Natural killer cell treated with Interleukin-12 subunit alpha and Interleukin-12 subunit beta and Interleukin-15 and Interleukin-18, amount 100 ng/mL, for 72 hours (primary cell): ENCODE measurements at regions not wholly inside any gene's neighbourhood (a gene's known extent, or its start where the extent isn't known, plus 50 kb on each side); places are given as distances from the start of the nearest gene placed in this dataset.

Experiments used
- ATAC-seq, 2 donors: fragments of 150-1000 bp; cut with Tn5 transposase in 1 of 2; sonication (Bioruptor Pico), chemical (Tn5 transposase) in 1 of 2; 2 replicates each; pipeline ENCODE4 v1.10.0; 2021
- DNase-seq: peaks from one replicate; pipeline ENCODE4 v3.0.0; 2022; ENCODE audit warnings: low spot score
- H3K27ac Mint-ChIP-seq, 2 donors: 1 replicate in 1 of 2; 2 replicates in 1 of 2; pipeline ENCODE4 v1.8.0; 2022; ENCODE audit warnings: mixed read lengths in 2 of 2, mild to moderate bottlenecking in 1 of 2, moderate library complexity in 1 of 2
- H3K27me3 Mint-ChIP-seq, 2 donors: 1 replicate in 1 of 2; 2 replicates in 1 of 2; pipeline ENCODE4 v1.8.0; 2022; ENCODE audit warnings: mixed read lengths in 2 of 2
- H3K36me3 Mint-ChIP-seq: one replicate; pipeline ENCODE4 v1.8.0; 2022; ENCODE audit warnings: mixed read lengths
- H3K4me1 Mint-ChIP-seq, 2 donors: 1 replicate in 1 of 2; 2 replicates in 1 of 2; pipeline ENCODE4 v1.8.0; 2022; ENCODE audit warnings: low read depth in 2 of 2, mixed read lengths in 2 of 2, mild to moderate bottlenecking in 1 of 2
- H3K4me3 Mint-ChIP-seq: one replicate; pipeline ENCODE4 v1.8.0; 2022; ENCODE audit warnings: mixed read lengths
- H3K9me3 Mint-ChIP-seq: 2 replicates; pipeline ENCODE4 v1.8.0; 2022; ENCODE audit warnings: mixed read lengths

DNA sequence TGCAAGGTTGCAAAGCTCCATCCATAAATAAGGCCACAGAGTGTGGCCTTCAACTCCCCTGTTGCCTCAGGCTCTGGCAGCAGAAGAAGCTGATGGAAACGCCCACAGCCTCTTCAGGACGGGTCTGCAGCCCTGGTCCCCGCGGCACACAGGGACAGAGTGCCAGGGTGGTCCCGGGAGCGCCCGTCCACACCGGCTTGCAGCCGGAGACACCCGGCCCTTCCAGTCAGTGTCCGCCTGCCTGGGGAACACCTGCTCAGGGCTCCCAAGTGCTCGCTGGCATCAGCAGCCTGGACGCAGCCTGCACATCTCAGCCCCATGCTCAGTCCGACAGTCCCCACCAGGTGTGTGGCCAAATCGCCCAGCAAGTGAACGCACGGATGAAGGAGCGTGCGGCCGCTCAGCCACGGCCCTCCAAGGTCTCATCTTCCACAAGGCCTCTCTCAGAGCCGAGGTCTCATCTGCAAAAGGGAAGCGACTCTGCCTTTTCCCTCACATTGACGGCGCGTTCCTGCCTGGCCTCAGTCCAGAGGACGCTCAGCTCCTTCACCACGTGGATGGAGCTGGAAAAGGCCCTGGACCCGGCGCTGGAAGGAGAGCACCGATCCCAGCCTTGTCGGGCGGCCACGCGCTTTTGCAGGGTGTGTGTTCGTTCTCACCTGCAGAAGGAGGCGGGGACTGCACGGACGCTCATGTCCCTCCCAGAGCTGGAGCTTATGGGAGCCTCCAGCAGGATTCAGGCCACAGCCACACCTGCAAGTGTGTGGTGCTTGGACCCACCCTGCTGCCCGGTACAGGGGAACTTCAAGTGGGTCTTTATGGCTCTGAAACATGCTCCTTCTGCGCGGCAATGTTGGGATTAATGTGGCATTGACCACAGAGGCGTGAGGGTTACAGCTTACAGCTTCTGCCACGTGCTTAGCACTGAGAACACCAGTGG is 180.4 kb downstream of the DLL1 start:
- DNase-seq (peak; percentile 34), ATAC-seq (no peak)
- H3K4me3 Mint-ChIP-seq = no peak overlapping the region
- H3K36me3 Mint-ChIP-seq = peaks cover 6% of the 10 kb centered on the region
- H3K27ac Mint-ChIP-seq = no peak overlapping the region
- H3K4me1 Mint-ChIP-seq = peaks cover 15 to 16% of the 10 kb centered on the region in 2 donors
- H3K27me3 Mint-ChIP-seq = peaks cover 16 to 27% of the 10 kb centered on the region in 2 donors
- no peaks in the 10 kb centered on the region for H3K9me3 Mint-ChIP-seq

DNA sequence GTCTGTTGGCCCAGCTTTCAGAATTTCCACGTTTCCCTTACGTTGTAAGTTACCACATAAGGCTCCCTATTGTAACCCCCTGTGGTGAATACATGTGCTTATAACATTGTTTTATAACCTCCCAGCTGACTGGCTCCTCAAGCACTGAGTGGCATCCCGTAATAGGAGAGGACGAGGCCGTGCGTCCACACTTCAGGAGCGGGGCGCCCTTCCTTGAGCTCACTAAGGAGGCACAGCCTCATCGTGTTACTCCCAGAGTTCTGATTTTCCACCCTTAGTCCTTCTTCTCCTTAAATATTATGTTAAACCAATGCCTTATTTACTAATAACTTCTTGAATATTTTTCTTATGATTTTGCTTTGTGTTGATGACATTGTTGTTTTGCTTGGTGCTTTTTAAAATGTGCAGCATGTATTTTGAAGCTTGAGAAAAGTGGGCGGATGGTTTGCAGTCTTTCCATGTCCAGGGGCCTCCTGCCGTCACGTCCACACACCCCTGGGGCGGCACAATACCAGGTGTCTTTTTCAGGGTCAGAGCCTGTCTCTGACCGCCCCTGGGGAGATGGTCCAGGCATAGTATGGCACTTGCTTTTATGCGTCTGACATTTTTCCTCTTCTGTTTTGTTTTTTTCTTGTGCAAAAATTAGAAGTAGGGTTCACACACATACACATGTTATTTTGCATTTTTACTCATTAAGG is 181.8 kb downstream of the DLL1 start:
- Mint-ChIP-seq H3K36me3 (peaks cover 12% of the 10 kb centered on the region), H3K9me3 (no peaks in the 10 kb centered on the region), H3K4me1 (peaks cover 9 to 12% of the 10 kb centered on the region in 2 donors), H3K4me3 (no peak overlapping the region), H3K27me3 (peaks cover 8 to 25% of the 10 kb centered on the region in 2 donors), H3K27ac (peak overlapping the region in 1 of 2 donors; percentile 37)
- ATAC-seq = no peak
- DNase-seq = no peak

DNA sequence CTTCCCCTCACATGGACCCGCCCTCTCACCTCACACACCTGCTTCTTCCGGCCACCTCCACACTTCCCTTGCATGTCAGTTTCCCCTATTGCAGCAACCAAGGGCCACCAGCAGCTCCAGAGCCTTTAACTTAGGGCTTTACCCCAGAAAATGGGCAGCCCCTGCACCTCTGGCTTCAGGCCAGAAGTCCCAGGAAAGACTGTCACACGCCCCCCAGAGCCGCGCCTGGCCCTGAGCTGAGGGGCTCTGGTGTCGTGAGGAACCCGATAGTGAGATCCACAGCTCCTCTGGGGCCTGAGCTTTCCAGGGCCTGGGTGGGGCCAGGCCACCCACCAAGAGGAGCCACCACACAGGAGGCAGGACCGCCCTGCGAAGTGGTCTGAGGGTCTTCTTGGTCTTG is 182.4 kb downstream of the DLL1 start:
- peaks cover 12% of the 10 kb centered on the region for H3K36me3 Mint-ChIP-seq
- DNase-seq = peak; percentile 40
- no peak overlapping the region for H3K4me3 Mint-ChIP-seq
- H3K9me3 Mint-ChIP-seq = no peaks in the 10 kb centered on the region
- peaks cover 6 to 19% of the 10 kb centered on the region in 2 donors for H3K27me3 Mint-ChIP-seq
- ATAC-seq = no peak
- peaks cover 6 to 8% of the 10 kb centered on the region in 2 donors for H3K4me1 Mint-ChIP-seq
- H3K27ac Mint-ChIP-seq = peak overlapping the region in 1 of 2 donors; percentile 52

DNA sequence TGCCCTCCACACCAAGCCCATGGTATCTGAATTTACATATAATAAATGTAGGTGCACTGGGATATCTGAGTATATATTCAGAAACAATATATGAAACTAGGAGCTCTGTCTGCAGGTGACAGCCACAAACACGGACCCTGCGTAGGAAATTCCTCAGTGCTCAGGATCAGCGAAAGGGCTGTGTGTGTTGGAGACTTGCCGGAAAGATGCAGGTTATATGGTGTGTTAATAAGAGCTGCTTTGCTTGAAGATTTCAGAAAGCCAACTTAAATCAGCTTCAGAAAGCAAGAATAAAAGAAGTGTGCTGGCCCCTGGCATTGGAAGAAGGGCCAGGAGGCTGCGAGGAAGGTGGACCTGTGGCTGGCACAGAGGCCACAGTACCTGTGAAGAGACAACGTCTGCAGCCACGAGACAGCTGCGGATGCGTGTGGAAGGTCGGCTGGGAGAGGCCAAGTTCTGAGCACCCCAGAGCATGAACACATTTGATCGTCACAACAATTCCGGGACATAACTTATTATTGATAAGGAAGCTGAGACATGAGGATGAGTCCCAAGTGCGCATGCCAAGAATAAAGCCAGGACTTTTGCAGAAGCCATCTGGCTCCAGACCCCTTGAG is 183.2 kb downstream of the DLL1 start:
- Mint-ChIP-seq H3K27ac (peak overlapping the region in 1 of 2 donors; percentile 52), H3K27me3 (peaks cover 6 to 15% of the 10 kb centered on the region in 2 donors), H3K4me1 (peaks cover 8 to 10% of the 10 kb centered on the region in 2 donors), H3K9me3 (no peaks in the 10 kb centered on the region), H3K36me3 (peaks cover 12% of the 10 kb centered on the region), H3K4me3 (no peak overlapping the region)
- DNase-seq = peak; percentile 53
- no peak for ATAC-seq

DNA sequence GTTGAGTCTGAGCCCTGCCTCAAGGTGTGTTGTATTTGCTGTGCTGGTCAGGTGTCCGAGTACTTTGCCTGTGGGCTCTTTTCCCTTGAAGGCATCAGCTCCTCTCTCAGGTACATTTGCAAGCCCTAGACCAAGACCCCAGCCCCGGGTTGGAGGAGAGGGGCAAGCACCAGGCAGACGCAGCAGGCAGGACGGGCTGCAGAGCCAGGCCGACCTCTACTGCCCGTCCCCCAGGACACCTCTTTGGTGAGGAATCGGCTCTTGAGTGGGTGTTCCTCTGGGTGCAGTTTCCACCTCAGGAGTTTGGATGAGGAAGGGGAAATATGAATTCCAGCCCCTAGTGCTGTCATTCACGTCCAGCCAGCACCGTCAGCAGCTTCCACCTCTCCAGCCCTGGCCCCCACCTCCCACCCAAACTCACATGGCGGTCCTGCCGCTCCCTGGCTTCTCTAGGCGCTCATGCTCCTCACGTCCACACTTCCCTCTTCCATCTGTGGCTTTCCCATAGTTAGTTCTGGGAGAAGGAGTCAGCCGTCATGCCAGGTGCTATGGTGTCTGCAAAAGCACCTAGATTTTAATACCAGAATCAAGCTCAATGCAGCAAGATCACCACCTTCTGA is 183.9 kb downstream of the DLL1 start:
- Mint-ChIP-seq H3K27ac (peak overlapping the region in 1 of 2 donors; percentile 52), H3K4me3 (no peak overlapping the region), H3K4me1 (peaks cover 8 to 10% of the 10 kb centered on the region in 2 donors), H3K36me3 (peaks cover 12% of the 10 kb centered on the region), H3K9me3 (no peaks in the 10 kb centered on the region), H3K27me3 (peaks cover 6 to 15% of the 10 kb centered on the region in 2 donors)
- ATAC-seq = no peak
- DNase-seq = peak; percentile 10

DNA sequence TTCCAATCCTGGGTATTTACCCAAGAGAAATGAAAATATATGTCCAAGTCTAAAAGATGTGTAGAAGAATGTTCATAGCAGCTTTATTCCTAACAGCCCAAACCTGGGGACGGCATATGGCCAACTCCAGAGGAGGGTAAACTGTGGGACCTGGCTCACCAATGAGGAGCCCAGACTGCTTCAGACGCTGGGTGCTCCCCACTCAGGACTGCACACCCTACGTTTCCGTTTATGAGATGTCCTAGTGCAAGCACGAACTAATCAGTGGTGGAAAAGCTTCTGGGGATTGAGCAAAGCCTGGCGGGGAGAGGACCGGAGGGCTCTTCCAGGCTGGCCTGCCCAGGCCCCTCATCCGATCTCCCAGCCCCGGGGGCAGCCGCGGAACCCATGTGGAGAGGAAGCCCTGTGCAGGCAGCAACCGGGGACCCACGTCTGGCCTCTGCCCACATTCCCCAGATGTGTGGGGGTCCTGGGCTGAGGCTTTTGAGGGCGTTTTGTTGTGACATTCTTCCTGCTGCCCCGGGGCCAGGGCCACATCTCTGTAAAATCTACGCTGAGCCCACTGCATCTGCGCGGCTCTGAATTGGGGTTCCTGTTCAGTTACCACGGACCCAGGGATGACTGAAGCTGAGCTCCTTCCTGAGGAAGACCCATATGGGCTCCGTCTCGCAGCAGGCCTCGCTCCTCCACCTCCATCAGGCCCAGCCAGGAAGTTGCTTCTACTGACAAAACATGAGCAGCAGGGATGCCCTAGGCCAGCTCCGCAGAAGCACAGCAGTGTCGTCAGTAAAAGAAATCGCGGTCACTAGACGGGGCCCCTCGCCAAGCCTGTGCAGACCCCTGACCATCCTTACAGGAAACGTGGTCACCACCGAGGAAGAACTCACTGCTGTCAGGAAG is 188.0 kb downstream of the DLL1 start:
- Mint-ChIP-seq H3K4me3 (no peak overlapping the region), H3K9me3 (peaks cover 3% of the 10 kb centered on the region), H3K4me1 (peaks cover 4 to 9% of the 10 kb centered on the region in 2 donors), H3K36me3 (peaks cover 12% of the 10 kb centered on the region), H3K27me3 (peaks cover 8 to 15% of the 10 kb centered on the region in 2 donors), H3K27ac (peak overlapping the region in 1 of 2 donors; percentile 47)
- ATAC-seq = no peak
- peak; percentile 64 for DNase-seq

DNA sequence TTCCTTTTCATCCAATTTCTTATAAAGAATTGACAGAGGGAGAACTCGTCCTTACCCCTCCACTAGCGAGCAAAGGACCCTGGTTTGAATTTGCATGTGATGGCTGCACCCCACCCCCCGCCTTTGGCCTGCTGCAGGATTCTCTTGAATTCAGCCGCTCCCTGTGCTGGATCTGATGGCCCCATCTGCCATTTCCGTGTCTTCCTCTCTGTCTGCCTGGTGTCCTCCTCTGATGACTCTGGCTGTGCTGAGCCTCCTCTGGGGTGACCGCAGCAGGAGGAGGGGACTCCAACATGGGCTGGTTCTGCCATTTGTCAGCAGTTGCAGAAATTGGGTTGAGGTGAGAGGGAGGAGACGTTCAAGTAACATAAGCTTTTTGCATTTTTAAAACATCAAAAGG is 188.8 kb downstream of the DLL1 start:
- no peak overlapping the region for H3K27ac Mint-ChIP-seq
- H3K36me3 Mint-ChIP-seq = peaks cover 12% of the 10 kb centered on the region
- ATAC-seq = peak in 1 of 2 donors; percentile 50
- peaks cover 2 to 15% of the 10 kb centered on the region in 2 donors for H3K27me3 Mint-ChIP-seq
- no peak overlapping the region for H3K4me3 Mint-ChIP-seq
- peak; percentile 55 for DNase-seq
- peaks cover 4 to 10% of the 10 kb centered on the region in 2 donors for H3K4me1 Mint-ChIP-seq
- peaks cover 3% of the 10 kb centered on the region for H3K9me3 Mint-ChIP-seq

DNA sequence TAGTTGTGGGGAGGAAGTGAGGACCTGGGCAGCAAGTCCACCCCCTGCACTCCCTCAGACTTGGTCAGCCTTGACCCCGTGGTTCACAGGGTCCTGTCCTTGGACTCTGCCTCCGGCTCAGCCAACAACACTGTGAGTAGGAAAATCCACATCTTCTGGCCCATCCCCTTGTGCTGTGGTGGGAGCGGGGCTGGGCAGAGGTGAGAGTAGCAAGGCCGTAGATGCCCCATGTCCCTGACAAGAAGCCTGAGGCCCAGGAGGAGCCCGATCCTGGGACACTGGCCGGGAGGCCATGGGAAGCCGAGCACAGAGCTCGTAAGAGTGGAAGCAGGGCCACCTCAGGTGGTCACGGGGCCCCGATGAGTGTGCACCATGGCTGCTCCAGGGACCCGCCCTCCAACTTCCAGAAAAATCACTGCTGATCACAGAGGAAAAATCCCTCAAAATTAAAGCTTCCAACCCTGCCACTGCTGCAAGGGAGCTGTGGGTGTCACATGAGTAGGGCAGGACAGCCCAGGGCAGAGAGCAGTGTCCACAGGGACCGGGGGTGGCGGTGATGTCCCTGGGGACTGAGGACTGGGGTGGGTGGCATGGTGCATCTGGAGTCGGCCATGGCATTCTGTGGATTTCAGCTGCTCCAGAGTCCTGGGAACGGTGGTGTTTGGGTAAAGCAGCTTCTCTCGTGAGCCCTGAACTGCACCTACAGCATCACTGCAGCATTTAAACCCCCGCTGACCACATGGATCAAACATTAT is 189.4 kb downstream of the DLL1 start:
- no peak overlapping the region for H3K4me3 Mint-ChIP-seq
- peaks cover 4 to 10% of the 10 kb centered on the region in 2 donors for H3K4me1 Mint-ChIP-seq
- ATAC-seq = no peak
- DNase-seq = peak; percentile 40
- H3K27me3 Mint-ChIP-seq = peaks cover 4 to 12% of the 10 kb centered on the region in 2 donors
- peaks cover 12% of the 10 kb centered on the region for H3K36me3 Mint-ChIP-seq
- peak overlapping the region in 1 of 2 donors; percentile 27 for H3K27ac Mint-ChIP-seq
- peaks cover 3% of the 10 kb centered on the region for H3K9me3 Mint-ChIP-seq

DNA sequence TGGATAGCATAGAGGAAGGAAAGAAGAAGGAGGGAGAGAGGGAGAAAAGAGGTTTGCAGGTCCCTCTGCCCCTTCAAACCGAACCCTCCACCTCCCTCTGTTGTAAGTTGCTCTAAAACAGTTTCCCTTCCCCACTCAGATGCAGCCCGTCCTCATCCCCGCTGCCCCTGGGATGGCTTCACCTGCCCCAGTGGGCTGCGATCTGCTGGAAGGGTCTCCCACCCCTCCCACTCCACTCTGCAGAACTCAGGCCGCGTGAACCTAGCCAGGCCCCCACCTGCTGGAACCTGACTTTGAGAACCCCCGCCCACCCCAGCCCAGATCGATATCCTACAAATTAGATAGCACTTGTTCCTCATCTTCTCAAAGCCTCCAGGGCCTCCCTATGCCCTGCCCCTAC is 190.8 kb downstream of the DLL1 start:
- DNase-seq = peak; percentile 56
- peak overlapping the region in 1 of 2 donors; percentile 27 for H3K27ac Mint-ChIP-seq
- no peak overlapping the region for H3K4me3 Mint-ChIP-seq
- no peak for ATAC-seq
- peaks cover 4 to 10% of the 10 kb centered on the region in 2 donors for H3K4me1 Mint-ChIP-seq
- peaks cover 5 to 11% of the 10 kb centered on the region in 2 donors for H3K27me3 Mint-ChIP-seq
- peaks cover 5% of the 10 kb centered on the region for H3K36me3 Mint-ChIP-seq
- H3K9me3 Mint-ChIP-seq = peaks cover 3% of the 10 kb centered on the region

DNA sequence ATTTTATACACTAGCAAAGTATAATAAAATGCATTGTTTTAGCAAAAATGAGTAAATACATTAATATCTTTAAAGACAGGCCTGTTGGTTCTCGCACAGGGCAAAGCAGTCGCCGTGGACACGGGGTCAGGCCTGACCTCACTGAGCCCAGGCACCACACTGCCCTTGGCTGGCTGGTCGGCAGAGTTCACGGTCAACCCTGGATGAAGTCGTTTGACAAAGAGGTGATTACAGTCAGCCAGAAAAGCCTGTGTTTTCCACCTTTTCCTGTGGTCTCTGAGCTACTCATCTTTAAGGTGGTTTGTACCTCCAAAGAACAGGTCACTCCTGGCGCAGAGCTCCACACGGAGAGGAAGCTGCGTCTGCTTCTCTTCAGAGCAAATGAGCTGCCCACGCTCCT is 191.5 kb downstream of the DLL1 start:
- Mint-ChIP-seq H3K36me3 (no peaks in the 10 kb centered on the region), H3K27ac (no peak overlapping the region), H3K9me3 (peaks cover 3% of the 10 kb centered on the region), H3K27me3 (peaks cover 0 to 11% of the 10 kb centered on the region in 2 donors), H3K4me3 (no peak overlapping the region), H3K4me1 (peaks cover 0 to 10% of the 10 kb centered on the region in 2 donors)
- DNase-seq (peak; percentile 42), ATAC-seq (no peak)

DNA sequence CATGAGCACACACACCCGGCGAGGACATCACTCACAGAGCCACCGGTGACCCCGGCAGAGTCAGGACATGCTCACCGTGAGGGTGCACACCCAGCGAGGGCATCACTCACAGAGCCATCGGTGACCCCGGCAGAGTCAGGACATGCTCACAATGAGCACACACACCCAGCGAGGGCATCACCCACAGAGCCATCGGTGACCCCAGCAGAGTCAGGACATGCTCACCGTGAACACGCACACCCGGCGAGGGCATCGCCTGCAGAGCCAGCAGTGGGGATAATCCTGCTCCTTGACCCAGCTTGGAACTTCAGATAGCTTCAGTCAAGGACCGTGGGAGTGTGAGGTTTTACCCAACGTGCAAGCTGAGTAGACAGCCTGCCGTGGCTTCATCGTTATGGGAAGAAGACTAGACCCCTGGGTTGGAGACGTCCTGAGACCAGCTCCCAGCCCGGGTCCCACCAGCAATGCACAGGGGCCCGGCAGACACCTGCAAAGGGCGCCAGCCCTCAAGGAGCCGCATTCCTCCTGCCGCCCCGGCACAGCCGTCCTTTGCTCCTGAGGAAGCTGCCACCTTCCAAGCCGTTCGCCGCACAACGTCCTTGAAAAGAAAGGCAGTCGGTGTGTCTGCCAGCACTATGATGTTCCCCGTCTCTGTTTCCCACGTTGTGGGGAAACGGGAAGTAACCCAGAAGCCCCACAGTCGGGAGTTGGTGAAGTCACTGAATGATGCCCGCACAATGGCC is 192.3 kb downstream of the DLL1 start:
- no peak for ATAC-seq
- H3K27ac Mint-ChIP-seq = no peak overlapping the region
- H3K9me3 Mint-ChIP-seq = peaks cover 3% of the 10 kb centered on the region
- H3K36me3 Mint-ChIP-seq = no peaks in the 10 kb centered on the region
- DNase-seq = peak; percentile 44
- H3K4me3 Mint-ChIP-seq = no peak overlapping the region
- H3K4me1 Mint-ChIP-seq = peaks cover 0 to 10% of the 10 kb centered on the region in 2 donors
- H3K27me3 Mint-ChIP-seq = peaks cover 0 to 11% of the 10 kb centered on the region in 2 donors
